HuH-7.5 (cell line): ENCODE measurements at regions not wholly inside any gene's neighbourhood (a gene's known extent, or its start where the extent isn't known, plus 50 kb on each side); places are given as distances from the start of the nearest gene placed in this dataset.
"Not testable (repeated sequence)": the region's sequence is repeated elsewhere in the genome, so short reads cannot be mapped to it uniquely, and the experiment has no call there.

Experiments
- DNase-seq: peaks from one replicate; pipeline ENCODE4 v3.0.0; 2011; ENCODE audit warnings: low spot score

- peak; percentile 13 for DNase-seq
These were observed 295.7 kb upstream of the PRKD1 start for GRCh38 chr14:30223385-30223785.

GRCh38 chr14:30223966-30224365 lies 296.3 kb upstream of the PRKD1 start:
- DNase-seq: no peak

- DNase-seq: no peak
These were observed 297.5 kb upstream of the PRKD1 start for GRCh38 chr14:30225176-30225575.

- DNase-seq: no peak
These were observed 299.8 kb upstream of the PRKD1 start for GRCh38 chr14:30227436-30227835.

GRCh38 chr14:30227876-30228275 lies 300.2 kb upstream of the PRKD1 start:
- no peak for DNase-seq

GRCh38 chr14:30230719-30231118 lies 303.1 kb upstream of the PRKD1 start:
- DNase-seq: no peak

GRCh38 chr14:30234966-30235365 lies 307.3 kb upstream of the PRKD1 start:
- DNase-seq: no peak

GRCh38 chr14:30235485-30235884 lies 307.8 kb upstream of the PRKD1 start:
- no peak for DNase-seq

- no peak for DNase-seq
These were observed 311.3 kb upstream of the PRKD1 start for GRCh38 chr14:30238936-30239335.

GRCh38 chr14:30240018-30240417 lies 312.4 kb upstream of the PRKD1 start:
- DNase-seq: no peak

- DNase-seq: no peak
These were observed 313.0 kb upstream of the PRKD1 start for GRCh38 chr14:30240685-30241084.

- DNase-seq: no peak
These were observed 315.1 kb upstream of the PRKD1 start for GRCh38 chr14:30242744-30243143.

- no peak for DNase-seq
These were observed 315.6 kb upstream of the PRKD1 start for GRCh38 chr14:30243207-30243606.

GRCh38 chr14:30243805-30244204 lies 315.2 kb upstream of the G2E3 start:
- DNase-seq: no peak

GRCh38 chr14:30244348-30244747 lies 314.6 kb upstream of the G2E3 start:
- DNase-seq: not testable (repeated sequence)

- no peak for DNase-seq
These were observed 307.9 kb upstream of the G2E3 start for GRCh38 chr14:30251017-30251416.

GRCh38 chr14:30251557-30252100 lies 307.3 kb upstream of the G2E3 start:
- no peak for DNase-seq

GRCh38 chr14:30252151-30252550 lies 306.8 kb upstream of the G2E3 start:
- DNase-seq: no peak

- no peak for DNase-seq
These were observed 305.9 kb upstream of the G2E3 start for GRCh38 chr14:30252783-30253674.

- DNase-seq: no peak
These were observed 302.3 kb upstream of the G2E3 start for GRCh38 chr14:30256627-30257026.

- no peak for DNase-seq
These were observed 300.9 kb upstream of the G2E3 start for GRCh38 chr14:30257946-30258661.

GRCh38 chr14:30260833-30261607 lies 297.9 kb upstream of the G2E3 start:
- no peak for DNase-seq
